ENCODE measurements at regions not wholly inside any gene's neighbourhood (a gene's known extent, or its start where the extent isn't known, plus 50 kb on each side); places are given as distances from the start of the nearest gene placed in this dataset.

GRCh38 chr4:14399848-14400247, 602.4 kb upstream of the CPEB2 start (continued):
- TF ChIP-seq CHD7 (IDR thresholded peaks at IDR 0.05; ENCODE audit: insufficient replicate concordance, low read length) (no peak), POLR2A (IDR thresholded peaks at IDR 0.05; ENCODE audit: control extremely low read depth in 1 of 2, low read depth in 2 of 2, low read length in 2 of 2) (no peak), ASH2L (IDR thresholded peaks at IDR 0.05; ENCODE audit: low read length) (no peak), EP300 (IDR thresholded peaks at IDR 0.05; ENCODE audit: borderline replicate concordance in 1 of 2, low read depth in 2 of 2, low read length in 2 of 2) (no peak), TAF7 (optimal IDR thresholded peaks at IDR 0.05; ENCODE audit: borderline replicate concordance, low read depth, low read length) (no peak), CHD2 (IDR thresholded peaks at IDR 0.05; ENCODE audit: low read length) (no peak)
- TF ChIP-seq, protein P1, sequence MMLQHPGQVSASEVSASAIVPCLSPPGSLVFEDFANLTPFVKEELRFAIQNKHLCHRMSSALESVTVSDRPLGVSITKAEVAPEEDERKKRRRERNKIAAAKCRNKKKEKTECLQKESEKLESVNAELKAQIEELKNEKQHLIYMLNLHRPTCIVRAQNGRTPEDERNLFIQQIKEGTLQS (IDR thresholded peaks at IDR 0.05; ENCODE audit: insufficient read depth, low read depth, low read length), result no peak

All from H1 (cell line).